Left lung (tissue), 4 donors: ENCODE measurements at regions not wholly inside any gene's neighbourhood (a gene's known extent, or its start where the extent isn't known, plus 50 kb on each side); places are given as distances from the start of the nearest gene placed in this dataset.

Experiments
- ATAC-seq: fragments of 200-7000 bp; cut with Tn5 transposase; one replicate; pipeline ENCODE4 v1.9.1; 2020; ENCODE audit warnings: moderate library complexity
- DNase-seq, 4 donors: peaks; one replicate each; pipeline ENCODE4 v3.0.0-alpha.2; 2013 to 2020
- H3K27ac ChIP-seq, 2 donors: fragments of 200-600 bp; sonication (generic) in 1 of 2; one replicate each; pipeline versions ENCODE4 v1.5.0 to v1.8.0; 2020 to 2021
- H3K27me3 ChIP-seq, 2 donors: fragments of 200-600 bp; sonication (generic) in 1 of 2; one replicate each; pipeline versions ENCODE4 v1.5.0 to v1.8.0; 2020 to 2021
- H3K36me3 ChIP-seq, 2 donors: fragments of 200-600 bp; sonication (generic) in 1 of 2; one replicate each; pipeline versions ENCODE4 v1.5.0 to v1.8.0; 2020 to 2021
- H3K4me1 ChIP-seq, 2 donors: fragments of 200-600 bp; one replicate each; pipeline ENCODE4 v1.8.0; 2021
- H3K4me3 ChIP-seq, 2 donors: fragments of 200-600 bp; sonication (generic) in 1 of 2; one replicate each; pipeline versions ENCODE4 v1.5.0 to v1.8.0; 2020 to 2021; ENCODE audit warnings: mild to moderate bottlenecking in 1 of 2
- H3K9me3 ChIP-seq, 2 donors: fragments of 200-600 bp; sonication (generic) in 1 of 2; one replicate each; pipeline versions ENCODE4 v1.5.0 to v1.8.0; 2020 to 2021
- CTCF ChIP-seq, 2 donors: fragments of 200-600 bp; sonication (generic) in 1 of 2; IDR thresholded peaks; one replicate each; pipeline versions ENCODE4 v1.5.0 to v1.8.0; 2021; ENCODE audit warnings: antibody characterized with exemption in 2 of 2
- intact Hi-C, 2 donors: fragments of 100-400 bp; cut with DNase I; formaldehyde crosslinking; loops; one replicate each; pipeline versions ENCODE4 v1.11.2 to v1.14.2; 2022
- donor health status: DM: no; HTN: yes; CAD: no.
- donor health status: DM: no; HTN: no; CAD: no.

GRCh38 chr20:51966296-51966971 is 164.1 kb upstream of the SALL4 start:
- Histone ChIP-seq H3K4me1 (no peaks in the 10 kb centered on the region), H3K27ac (no peak overlapping the region), H3K4me3 (no peak overlapping the region), H3K36me3 (no peaks in the 10 kb centered on the region), H3K27me3 (no peaks in the 10 kb centered on the region), H3K9me3 (no peaks in the 10 kb centered on the region)
- intact Hi-C loops, result no loop called here
- ATAC-seq, result peak; percentile 99
- TF ChIP-seq CTCF (IDR thresholded peaks at IDR 0.05), result peak; percentile 46 to 54
- DNase-seq, result peak in 3 of 4 donors; percentile 35 to 72 (median 42)

- Histone ChIP-seq H3K36me3 (no peaks in the 10 kb centered on the region), H3K27ac (no peak overlapping the region), H3K9me3 (no peaks in the 10 kb centered on the region), H3K27me3 (no peaks in the 10 kb centered on the region), H3K4me3 (peak overlapping the region in 1 of 2 donors; percentile 1), H3K4me1 (no peaks in the 10 kb centered on the region)
- DNase-seq, result no peak
- no peak for TF ChIP-seq CTCF (IDR thresholded peaks at IDR 0.05)
- ATAC-seq, result no peak
- intact Hi-C loops, result no loop called here
Observed at GRCh38 chr20:51961964-51962761, 159.8 kb upstream of the SALL4 start.

GRCh38 chr20:51960047-51960675 is 157.8 kb upstream of the SALL4 start:
- no peak for TF ChIP-seq CTCF (IDR thresholded peaks at IDR 0.05)
- ATAC-seq, result no peak
- Histone ChIP-seq H3K27ac (no peak overlapping the region), H3K36me3 (no peaks in the 10 kb centered on the region), H3K9me3 (no peaks in the 10 kb centered on the region), H3K4me1 (no peaks in the 10 kb centered on the region), H3K4me3 (no peak overlapping the region), H3K27me3 (no peaks in the 10 kb centered on the region)
- intact Hi-C loops, result no loop called here
- no peak for DNase-seq

GRCh38 chr20:51959066-51959542 is 156.8 kb upstream of the SALL4 start:
- Histone ChIP-seq H3K9me3 (no peaks in the 10 kb centered on the region), H3K27me3 (no peaks in the 10 kb centered on the region), H3K36me3 (no peaks in the 10 kb centered on the region), H3K27ac (no peak overlapping the region), H3K4me1 (no peaks in the 10 kb centered on the region), H3K4me3 (no peak overlapping the region)
- intact Hi-C loops, result no loop called here
- DNase-seq, result no peak
- TF ChIP-seq CTCF (IDR thresholded peaks at IDR 0.05), result no peak
- ATAC-seq, result no peak
